Femur (tissue), 1 donor: ENCODE measurements at regions not wholly inside any gene's neighbourhood (a gene's known extent, or its start where the extent isn't known, plus 50 kb on each side); places are given as distances from the start of the nearest gene placed in this dataset.

Experiments
- DNase-seq: peaks from one replicate; pipeline ENCODE4 v3.0.0-alpha.2; 2017

GRCh38 chrX:20515841-20516461 lies 249.2 kb upstream of the RPS6KA3 start:
- no peak for DNase-seq

DNA sequence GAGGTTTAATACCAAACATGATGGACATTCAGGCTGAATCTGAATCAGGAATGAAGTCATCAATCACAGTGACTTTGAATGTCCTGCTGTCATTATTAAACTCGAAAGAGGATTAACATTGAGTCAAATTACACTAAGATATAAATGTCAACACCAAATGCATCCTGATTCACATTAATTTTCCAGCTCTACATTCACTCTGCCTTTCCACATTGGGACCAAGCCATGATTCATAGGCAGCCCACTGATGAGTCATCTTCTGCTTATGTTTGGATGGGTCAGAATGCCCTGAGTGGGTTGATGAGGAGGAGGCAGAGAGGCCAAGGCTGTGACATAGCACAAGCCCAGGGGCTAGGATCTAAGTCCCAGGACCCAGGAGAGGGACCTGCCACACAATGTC lies 247.6 kb upstream of the RPS6KA3 start:
- DNase-seq: no peak

DNA sequence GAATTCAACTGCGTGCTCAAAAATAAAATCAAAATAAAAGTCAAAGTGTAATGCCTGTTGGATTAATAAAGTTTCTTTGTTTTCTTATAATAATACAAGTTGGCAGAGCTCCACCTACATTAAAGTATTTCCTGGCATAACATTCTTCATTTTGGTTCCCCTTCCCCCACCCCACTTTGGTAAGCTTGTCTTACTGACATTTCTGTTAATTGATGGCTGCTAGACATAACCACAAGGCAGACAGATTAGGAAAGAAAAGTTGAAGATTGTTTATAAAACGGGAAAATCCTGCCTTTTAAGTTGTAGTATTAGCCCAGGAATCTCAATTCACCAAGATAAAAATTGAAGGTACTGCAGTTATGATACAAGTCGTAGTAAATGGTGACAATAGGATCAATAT lies 246.5 kb upstream of the RPS6KA3 start:
- DNase-seq: no peak

DNA sequence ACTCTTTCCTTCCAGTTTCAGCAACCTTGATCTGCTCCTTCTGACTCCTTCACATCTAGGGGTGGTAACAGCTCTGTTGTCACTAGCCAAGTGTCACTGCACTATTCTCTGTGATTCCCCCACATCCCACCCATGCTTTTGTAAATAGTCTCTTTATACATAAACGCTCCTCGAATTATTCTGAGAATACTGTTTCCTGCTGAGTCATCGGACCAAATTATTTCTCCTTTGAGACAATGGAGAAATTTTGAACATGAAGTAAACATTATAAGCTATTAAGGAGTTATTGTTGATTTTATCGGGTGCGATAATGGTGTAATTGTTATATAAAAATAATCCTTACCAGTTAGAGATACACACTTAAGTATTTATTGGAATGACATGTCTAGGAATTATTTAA lies 245.1 kb upstream of the RPS6KA3 start:
- no peak for DNase-seq

DNA sequence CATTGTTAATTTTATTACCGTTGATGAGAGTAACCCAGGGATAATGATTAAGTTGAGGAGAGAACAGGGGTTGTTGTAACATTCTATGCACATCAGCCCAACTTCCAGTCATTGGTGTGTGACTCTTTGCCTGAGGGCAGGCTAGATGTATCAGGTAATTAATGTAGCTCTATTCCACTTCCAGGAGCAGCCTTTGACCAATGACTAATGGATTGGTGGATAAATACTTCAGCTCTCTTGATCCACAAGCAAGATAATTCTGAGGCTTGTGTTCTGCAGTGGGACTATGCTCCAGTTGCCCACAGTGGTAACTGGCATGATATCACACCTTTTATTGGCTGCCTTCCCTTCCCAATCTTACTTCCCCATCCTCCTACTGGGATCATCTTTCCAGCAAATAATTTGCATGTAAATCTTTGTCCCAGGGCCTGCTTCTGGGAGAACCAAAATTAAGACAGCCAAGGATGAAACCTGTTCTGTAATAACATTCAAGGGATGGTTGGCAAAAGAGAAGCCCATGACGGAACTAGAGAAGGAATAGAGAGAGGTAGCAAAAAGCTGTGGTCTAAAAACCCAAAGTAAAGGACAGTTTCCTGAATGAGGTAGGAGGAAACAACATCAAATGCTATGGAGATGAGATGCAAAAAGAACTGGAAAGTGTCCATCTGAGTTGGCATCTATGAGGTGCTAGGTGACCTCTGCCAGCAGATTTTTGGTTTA lies 241.4 kb upstream of the RPS6KA3 start:
- no peak for DNase-seq

DNA sequence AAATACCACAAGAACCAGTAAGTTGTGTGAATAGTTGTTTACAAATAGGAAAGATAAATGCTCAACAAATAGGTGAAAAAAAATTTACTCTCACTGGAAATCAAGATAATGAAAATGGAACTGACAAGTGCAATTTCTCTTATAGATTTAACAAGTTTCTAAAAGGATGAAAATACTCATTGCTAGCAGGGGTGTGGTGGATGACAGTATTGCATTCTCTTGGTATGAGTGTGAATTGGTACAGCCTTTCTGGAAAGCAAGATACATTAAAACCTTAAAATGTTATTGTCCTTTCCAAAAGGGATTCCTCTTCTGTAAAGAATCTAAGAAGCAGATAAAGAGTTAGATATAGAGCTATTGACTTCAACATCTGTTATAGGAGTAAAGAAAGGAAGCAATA lies 240.0 kb upstream of the RPS6KA3 start:
- no peak for DNase-seq

GRCh38 chrX:20500949-20501348 lies 234.2 kb upstream of the RPS6KA3 start:
- DNase-seq: no peak

DNA sequence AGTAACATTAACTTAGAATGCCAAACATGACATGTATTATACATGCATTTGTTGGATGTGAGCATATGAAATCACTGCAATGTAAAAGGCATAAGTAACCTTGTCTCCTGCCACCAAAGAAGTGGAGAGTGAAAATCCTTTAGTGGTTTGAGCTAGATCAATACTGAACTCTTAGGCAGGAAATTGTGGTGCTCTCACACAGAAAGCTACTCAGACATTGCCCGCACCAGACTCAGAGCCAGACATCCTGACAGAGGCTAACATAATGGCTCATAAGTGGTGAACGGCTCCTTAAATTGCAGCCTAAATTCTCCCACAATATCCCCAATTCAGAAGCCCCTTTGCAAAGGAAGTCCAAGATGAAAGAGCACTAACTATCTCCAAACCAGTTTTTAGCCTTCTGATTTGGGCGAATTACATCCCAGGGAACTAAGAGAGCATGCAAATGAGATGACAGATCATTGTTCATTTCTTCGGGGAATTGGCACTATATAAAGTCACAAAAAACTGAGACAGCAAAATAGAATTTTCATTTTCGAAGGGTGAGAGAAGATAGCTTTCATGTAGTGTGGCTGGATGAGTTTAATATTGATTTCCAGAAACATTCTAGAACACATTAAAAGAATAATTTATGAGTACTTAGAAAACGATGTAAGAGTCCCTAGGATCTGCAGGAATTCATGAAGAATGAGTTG lies 233.6 kb upstream of the RPS6KA3 start:
- DNase-seq: no peak

DNA sequence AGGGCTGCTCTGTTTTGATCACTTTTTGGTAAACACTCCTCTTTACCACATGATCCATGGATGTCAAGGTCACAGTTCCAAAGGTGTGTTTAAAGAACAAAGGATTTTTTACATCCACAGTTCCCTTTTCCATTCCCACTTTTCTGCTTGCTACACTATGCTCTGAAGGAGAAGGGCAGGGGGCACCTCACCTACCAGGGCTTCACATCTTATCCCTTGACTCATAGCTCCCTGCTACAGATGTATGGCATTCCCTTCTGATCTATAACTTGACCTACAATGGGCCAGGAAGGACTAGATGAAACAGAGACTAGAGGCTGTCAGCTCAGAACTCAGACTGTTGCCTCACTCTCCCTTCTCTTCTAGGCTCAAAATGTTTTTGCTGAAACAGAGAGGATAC lies 233.1 kb upstream of the RPS6KA3 start:
- DNase-seq: no peak

- DNase-seq: no peak
These were observed 232.3 kb upstream of the RPS6KA3 start for GRCh38 chrX:20498851-20499635.

DNA sequence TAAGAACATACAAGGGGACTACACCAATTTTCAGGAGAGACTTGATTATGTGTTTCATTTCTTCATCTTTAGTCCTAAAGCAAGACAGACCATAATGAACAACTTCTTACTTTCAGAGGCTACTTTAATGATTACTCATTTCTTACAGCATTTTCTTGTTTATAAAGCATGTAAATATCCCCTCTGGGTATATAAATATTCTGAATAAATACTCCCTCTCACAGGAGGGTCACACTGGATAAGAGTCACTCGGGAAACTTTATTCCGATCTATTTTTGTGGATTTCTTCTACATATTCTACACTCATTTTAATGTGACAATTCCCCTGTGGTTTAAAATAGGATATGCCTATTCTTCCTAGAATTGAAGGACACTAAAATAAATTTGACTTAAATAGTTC lies 228.9 kb upstream of the RPS6KA3 start:
- DNase-seq: no peak

GRCh38 chrX:20488473-20488872 lies 221.8 kb upstream of the RPS6KA3 start:
- DNase-seq: no peak

DNA sequence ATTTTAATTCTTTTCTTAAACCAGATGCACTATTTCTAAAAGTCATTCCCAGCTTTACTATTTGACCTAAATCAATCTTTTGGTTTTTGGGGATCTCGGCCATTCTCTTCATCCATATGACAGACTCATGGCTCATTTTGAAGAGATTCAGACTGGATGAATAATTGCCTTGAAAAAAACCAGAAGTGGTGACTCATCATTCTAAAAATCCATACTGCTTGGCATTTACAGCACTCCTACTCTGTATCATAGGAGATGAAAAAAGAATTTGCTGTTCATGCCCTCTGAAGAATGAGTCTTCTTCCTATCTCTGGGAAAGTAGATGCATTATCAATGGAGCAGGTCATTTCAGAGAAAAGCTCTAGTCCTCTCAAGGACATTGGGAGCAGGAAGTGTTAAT lies 220.5 kb upstream of the RPS6KA3 start:
- no peak for DNase-seq

GRCh38 chrX:20481632-20482031 lies 214.9 kb upstream of the RPS6KA3 start:
- DNase-seq: no peak

GRCh38 chrX:20479896-20480295 lies 213.2 kb upstream of the RPS6KA3 start:
- DNase-seq: no peak

DNA sequence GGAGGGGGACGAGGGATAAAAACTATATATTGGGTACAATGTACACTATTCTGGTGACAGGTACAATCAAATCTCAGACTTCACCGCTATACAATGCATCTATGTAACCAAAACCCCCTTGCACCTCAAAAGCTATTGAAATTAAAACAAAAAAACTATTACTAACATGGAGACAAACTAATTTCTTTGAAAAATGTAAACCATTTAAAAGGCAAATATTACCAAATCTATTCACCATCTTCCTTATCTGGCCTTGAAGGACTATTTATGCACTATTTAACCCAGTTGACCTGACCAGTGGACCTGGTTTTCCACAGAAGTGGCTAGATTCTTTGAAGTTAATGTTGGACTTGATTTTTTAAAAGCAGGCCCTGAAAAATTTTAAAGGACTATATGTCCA lies 212.3 kb upstream of the RPS6KA3 start:
- DNase-seq: no peak

GRCh38 chrX:20477836-20478524 lies 211.3 kb upstream of the RPS6KA3 start:
- DNase-seq: no peak

GRCh38 chrX:20477219-20477618 lies 210.5 kb upstream of the RPS6KA3 start:
- no peak for DNase-seq

DNA sequence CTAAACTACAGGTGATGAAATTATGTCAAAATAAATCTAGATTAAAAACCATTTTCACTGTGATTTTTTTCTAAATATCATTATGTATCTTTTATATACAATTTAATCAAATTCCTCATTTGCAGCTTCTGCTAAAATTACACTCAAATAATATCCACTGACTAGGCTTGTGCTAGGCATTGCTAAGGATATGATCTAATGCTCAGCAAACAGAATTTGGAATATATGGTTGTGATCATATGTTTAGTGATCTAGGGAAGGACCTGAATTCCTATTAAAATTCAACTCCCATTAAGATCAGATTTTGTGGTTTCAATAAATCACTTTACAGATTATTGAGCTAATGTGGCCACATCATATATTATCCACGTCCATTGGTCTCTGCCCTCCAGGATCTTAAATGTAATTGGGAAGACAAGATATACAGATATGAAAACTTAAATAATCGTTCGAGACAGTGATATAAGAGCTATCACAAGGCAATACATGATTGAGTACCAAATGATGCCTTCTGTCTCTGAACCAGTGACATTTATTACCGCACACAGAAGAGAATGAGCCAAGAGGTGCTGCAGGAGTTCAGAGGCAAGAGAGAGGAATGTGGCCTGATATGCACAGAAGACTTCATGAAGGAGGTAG lies 206.0 kb upstream of the RPS6KA3 start:
- no peak for DNase-seq

GRCh38 chrX:20472148-20472547 lies 205.4 kb upstream of the RPS6KA3 start:
- no peak for DNase-seq

DNA sequence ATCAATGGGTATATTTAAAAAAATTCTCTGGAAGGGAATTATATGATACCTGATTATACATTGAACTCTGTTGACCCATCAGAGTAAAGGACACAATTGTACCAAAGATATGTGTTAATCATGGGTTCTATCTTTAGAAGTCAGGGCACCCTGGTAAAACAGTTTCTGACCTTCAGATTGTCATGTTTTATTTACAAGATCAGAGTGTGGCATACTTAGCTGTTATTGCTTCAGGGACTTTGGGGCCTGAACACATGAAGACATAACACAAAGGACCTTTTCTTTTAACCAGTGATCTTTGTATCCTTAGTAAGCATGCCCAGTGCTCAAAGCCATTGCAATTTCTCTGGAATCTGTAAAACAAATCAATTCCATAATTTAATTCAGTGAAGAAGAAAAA lies 204.8 kb upstream of the RPS6KA3 start:
- DNase-seq: no peak

GRCh38 chrX:20463296-20464075 lies 196.8 kb upstream of the RPS6KA3 start:
- DNase-seq: no peak
